Skin epidermis (tissue), 12 donors: ENCODE measurements at regions not wholly inside any gene's neighbourhood (a gene's known extent, or its start where the extent isn't known, plus 50 kb on each side); places are given as distances from the start of the nearest gene placed in this dataset.
"Not testable (repeated sequence)": the region's sequence is repeated elsewhere in the genome, so short reads cannot be mapped to it uniquely, and the experiment has no call there.

Experiments
- H3K27ac ChIP-seq, 21 experiments: fragments of 200-600 bp; sonication (generic) in 11 of 21; one replicate each; pipeline ENCODE4 v1.5.0; 2020; ENCODE audit warnings: mild to moderate bottlenecking in 3 of 21, inconsistent platforms in 2 of 21, moderate library complexity in 2 of 21
- H3K4me3 ChIP-seq, 7 experiments: fragments of 200-600 bp; sonication (generic) in 2 of 7; one replicate each; pipeline ENCODE4 v1.5.0; 2020; ENCODE audit warnings: inconsistent platforms in 2 of 7, mild to moderate bottlenecking in 2 of 7, moderate library complexity in 1 of 7

- Histone ChIP-seq H3K4me3 (no peak overlapping the region), H3K27ac (no peak overlapping the region)
Measured at GRCh38 chr6:103379272-103379671, 1480.4 kb downstream of the HACE1 start.

GRCh38 chr6:103367212-103367611, 1492.5 kb downstream of the HACE1 start:
- Histone ChIP-seq H3K27ac (no peak overlapping the region), H3K4me3 (no peak overlapping the region)

GRCh38 chr6:103356531-103356930, 1503.2 kb downstream of the HACE1 start:
- Histone ChIP-seq H3K4me3 (no peak overlapping the region), H3K27ac (no peak overlapping the region)

GRCh38 chr6:103344554-103345163, 1515.1 kb downstream of the HACE1 start:
- Histone ChIP-seq H3K4me3 (no peak overlapping the region), H3K27ac (no peak overlapping the region)

- H3K27ac ChIP-seq = no peak overlapping the region
- no peak overlapping the region for H3K4me3 ChIP-seq
Measured at GRCh38 chr6:103335412-103335811, 1524.3 kb downstream of the HACE1 start.

GRCh38 chr6:103326760-103327757, 1532.7 kb downstream of the HACE1 start:
- Histone ChIP-seq H3K27ac (no peak overlapping the region), H3K4me3 (no peak overlapping the region)

GRCh38 chr6:103313432-103313831, 1546.3 kb downstream of the HACE1 start:
- Histone ChIP-seq H3K27ac (no peak overlapping the region), H3K4me3 (no peak overlapping the region)

GRCh38 chr6:103294376-103294775, 1565.3 kb downstream of the HACE1 start:
- H3K4me3 ChIP-seq, H3K27ac ChIP-seq: not testable (repeated sequence)

GRCh38 chr6:103284835-103285234, 1574.9 kb downstream of the HACE1 start:
- no peak overlapping the region for H3K4me3 ChIP-seq
- no peak overlapping the region for H3K27ac ChIP-seq

GRCh38 chr6:103280417-103280816, 1579.3 kb downstream of the HACE1 start:
- Histone ChIP-seq H3K4me3 (no peak overlapping the region), H3K27ac (no peak overlapping the region)

- Histone ChIP-seq H3K4me3 (no peak overlapping the region), H3K27ac (no peak overlapping the region)
Measured at GRCh38 chr6:103277936-103278335, 1581.8 kb downstream of the HACE1 start.

GRCh38 chr6:103273048-103273447, 1586.7 kb downstream of the HACE1 start:
- no peak overlapping the region for H3K4me3 ChIP-seq
- no peak overlapping the region for H3K27ac ChIP-seq

- Histone ChIP-seq H3K27ac (no peak overlapping the region), H3K4me3 (no peak overlapping the region)
Measured at GRCh38 chr6:103269581-103269980, 1590.1 kb downstream of the HACE1 start.

GRCh38 chr6:103268335-103268734, 1591.4 kb downstream of the HACE1 start:
- Histone ChIP-seq H3K27ac (no peak overlapping the region), H3K4me3 (no peak overlapping the region)

- H3K4me3 ChIP-seq = no peak overlapping the region
- no peak overlapping the region for H3K27ac ChIP-seq
Measured at GRCh38 chr6:103264020-103264419, 1595.7 kb downstream of the HACE1 start.

- no peak overlapping the region for H3K27ac ChIP-seq
Measured at GRCh38 chr6:103255132-103255531, 1604.6 kb downstream of the HACE1 start.

GRCh38 chr6:103236923-103237322, 1622.8 kb downstream of the HACE1 start:
- H3K4me3 ChIP-seq = no peak overlapping the region
- no peak overlapping the region for H3K27ac ChIP-seq

More at GRCh38 chr6:103255132-103255531, 1604.6 kb downstream of the HACE1 start:
- no peak overlapping the region for H3K4me3 ChIP-seq

GRCh38 chr6:103231181-103231580, 1628.5 kb downstream of the HACE1 start:
- no peak overlapping the region for H3K4me3 ChIP-seq
- no peak overlapping the region for H3K27ac ChIP-seq

GRCh38 chr6:103215847-103216246, 1643.9 kb downstream of the HACE1 start:
- Histone ChIP-seq H3K4me3 (no peak overlapping the region), H3K27ac (no peak overlapping the region)

GRCh38 chr6:103210686-103211085, 1649.0 kb downstream of the HACE1 start:
- no peak overlapping the region for H3K4me3 ChIP-seq
- no peak overlapping the region for H3K27ac ChIP-seq

GRCh38 chr6:103198386-103198785, 1661.3 kb downstream of the HACE1 start:
- H3K27ac ChIP-seq = no peak overlapping the region
- H3K4me3 ChIP-seq = no peak overlapping the region
